WTC11 (cell line): ENCODE measurements at regions not wholly inside any gene's neighbourhood (a gene's known extent, or its start where the extent isn't known, plus 50 kb on each side); places are given as distances from the start of the nearest gene placed in this dataset.

Experiments used
- ATAC-seq: fragments of 200-7000 bp; cut with Tn5 transposase; 2 replicates; pipeline ENCODE4 v1.10.0; 2021; ENCODE audit warnings: mild to moderate bottlenecking, moderate library complexity
- CTCF ChIA-PET: fragments of 300-600 bp; sonication (Branson Sonifier 250); formaldehyde crosslinking; loops from one replicate; lab custom pipeline; 2021; ENCODE audit warnings: antibody characterized with exemption; lab: Charles Lee
- POLR2A ChIA-PET: fragments of 350-600 bp; sonication (Branson Sonifier 250); formaldehyde crosslinking; loops from one replicate; lab custom pipeline; 2021; ENCODE audit warnings: antibody characterized with exemption; lab: Charles Lee
- DNase-seq: peaks from one replicate; pipeline ENCODE4 v3.0.0; 2021; ENCODE audit warnings: low spot score
- H3K27ac Mint-ChIP-seq: 2 replicates; pipeline ENCODE4 v1.8.0; 2021; ENCODE audit warnings: mixed read lengths
- H3K27me3 Mint-ChIP-seq: 2 replicates; pipeline ENCODE4 v1.8.0; 2021; ENCODE audit warnings: low read depth, mild to moderate bottlenecking, moderate library complexity, mixed read lengths
- H3K36me3 Mint-ChIP-seq: 2 replicates; pipeline ENCODE4 v1.8.0; 2021; ENCODE audit warnings: mixed read lengths
- H3K4me1 Mint-ChIP-seq: 2 replicates; pipeline ENCODE4 v1.8.0; 2022; ENCODE audit warnings: mixed read lengths
- H3K4me3 Mint-ChIP-seq: 2 replicates; pipeline ENCODE4 v1.8.0; 2021; ENCODE audit warnings: mild to moderate bottlenecking, moderate library complexity, mixed read lengths
- H3K9me3 Mint-ChIP-seq: 2 replicates; pipeline ENCODE4 v1.8.0; 2021; ENCODE audit warnings: mixed read lengths
- AR ChIP-seq: fragments of 250-450 bp; sonication (Bioruptor Pico); IDR thresholded peaks from 2 replicates; pipeline ENCODE4 v1.9.0; 2021; ENCODE audit warnings: mild to moderate bottlenecking
- FOXJ3 ChIP-seq: sonication (generic); formaldehyde crosslinking; IDR thresholded peaks from 2 replicates; pipeline ENCODE4 v1.9.0; 2021; ENCODE audit warnings: missing genetic modification reagents, mild to moderate bottlenecking, borderline replicate concordance
- FOXP1 ChIP-seq: sonication (generic); formaldehyde crosslinking; IDR thresholded peaks from 2 replicates; pipeline ENCODE4 v1.8.0; 2022; ENCODE audit warnings: missing genetic modification reagents, mild to moderate bottlenecking, moderate library complexity, borderline replicate concordance
- GRHL2 ChIP-seq: fragments of 250-450 bp; sonication (Bioruptor Pico); IDR thresholded peaks from 2 replicates; pipeline ENCODE4 v1.8.0; 2022; ENCODE audit warnings: mild to moderate bottlenecking, moderate library complexity; ENCODE audit not compliant: insufficient replicate concordance, severe bottlenecking
- IRF2 ChIP-seq: sonication (generic); formaldehyde crosslinking; IDR thresholded peaks from 2 replicates; pipeline ENCODE4 v1.8.0; 2022; ENCODE audit warnings: low read depth, missing genetic modification reagents, borderline replicate concordance
- NFATC4 ChIP-seq: fragments of 250-450 bp; sonication (Bioruptor Pico); IDR thresholded peaks from 2 replicates; pipeline ENCODE4 v1.9.0; 2021; ENCODE audit warnings: mild to moderate bottlenecking
- PRRX2 ChIP-seq: fragments of 250-450 bp; sonication (Bioruptor Pico); IDR thresholded peaks from 2 replicates; pipeline ENCODE4 v1.8.0; 2021; ENCODE audit warnings: mild to moderate bottlenecking
- SOX15 ChIP-seq: fragments of 250-450 bp; sonication (Bioruptor Pico); IDR thresholded peaks from 2 replicates; pipeline ENCODE4 v1.9.0; 2021; ENCODE audit warnings: mild to moderate bottlenecking
- SP1 ChIP-seq: sonication (generic); formaldehyde crosslinking; conservative IDR thresholded peaks from 2 replicates; pipeline ENCODE4 v1.8.1; 2022; ENCODE audit warnings: missing genetic modification reagents
- TCF7 ChIP-seq: sonication (generic); formaldehyde crosslinking; IDR thresholded peaks from 2 replicates; pipeline ENCODE4 v1.8.0; 2022; ENCODE audit warnings: mild to moderate bottlenecking, low read depth, missing genetic modification reagents, moderate library complexity
- ZMAT4 ChIP-seq: fragments of 250-450 bp; sonication (Bioruptor Pico); IDR thresholded peaks from 2 replicates; pipeline ENCODE4 v1.9.0; 2021; ENCODE audit warnings: mild to moderate bottlenecking
- ZNF512 ChIP-seq: sonication (generic); formaldehyde crosslinking; IDR thresholded peaks from 2 replicates; pipeline ENCODE4 v1.8.1; 2022; ENCODE audit warnings: missing genetic modification reagents, borderline replicate concordance
- TF ChIP-seq, protein P1 (sequence below): sonication (generic); formaldehyde crosslinking; IDR thresholded peaks from 2 replicates; pipeline ENCODE4 v1.8.0; 2022; ENCODE audit warnings: mild to moderate bottlenecking, missing genetic modification reagents
- TF ChIP-seq, protein P2 (sequence below): sonication (generic); formaldehyde crosslinking; IDR thresholded peaks from 2 replicates; pipeline ENCODE4 v1.8.1; 2023; ENCODE audit warnings: mild to moderate bottlenecking, moderate library complexity, missing genetic modification reagents
- TF ChIP-seq, protein P3 (sequence below): fragments of 250-450 bp; sonication (Bioruptor Pico); conservative IDR thresholded peaks from 2 replicates; pipeline ENCODE4 v1.9.0; 2021; ENCODE audit warnings: mild to moderate bottlenecking

DNA sequence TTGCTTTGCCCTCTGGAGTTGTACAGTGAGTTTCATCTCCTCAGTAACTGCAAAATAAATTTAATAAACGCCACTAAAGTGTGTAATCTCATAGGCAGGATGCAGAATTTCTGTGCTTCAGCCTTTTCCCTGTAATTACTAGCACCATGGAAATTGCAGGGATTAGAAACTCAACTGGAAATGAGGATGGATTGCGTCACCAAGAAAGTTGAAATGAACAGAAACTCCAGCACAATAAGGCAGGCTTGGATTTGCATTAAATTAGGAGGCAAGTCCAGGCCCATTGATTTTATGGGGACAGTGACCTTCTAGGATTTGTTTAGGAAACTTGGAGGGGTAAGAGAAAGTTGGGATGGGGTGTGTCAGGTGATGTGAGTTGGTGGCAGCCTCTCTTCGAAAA, 197.5 kb downstream of the PTPRU start:
- Mint-ChIP-seq H3K36me3 (peaks cover 15% of the 10 kb centered on the region), H3K27me3 (peaks cover 3% of the 10 kb centered on the region; the same call in 1 of the 2 replicates)
- CTCF ChIA-PET: no interaction called here

DNA sequence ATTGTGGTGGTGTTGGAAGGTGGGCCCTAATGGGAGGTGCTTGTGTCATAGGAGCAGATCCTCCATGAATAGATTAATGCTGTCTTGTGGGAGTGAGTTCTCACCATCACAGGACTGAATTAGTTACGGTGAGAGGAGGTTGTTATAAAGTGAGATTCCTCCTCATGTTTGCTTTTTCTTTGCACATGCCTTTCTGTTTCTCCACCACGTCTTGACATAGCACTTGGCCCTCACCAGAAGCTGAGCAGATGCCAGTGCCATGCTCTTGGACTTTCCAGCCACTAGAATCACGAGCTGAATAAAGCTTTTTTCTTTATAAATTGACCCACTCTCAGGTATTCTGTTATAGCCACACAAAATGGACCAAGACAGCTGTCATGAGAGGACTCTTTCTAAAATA, 194.8 kb downstream of the PTPRU start:
- no peak for TF ChIP-seq TCF7
- TF ChIP-seq NFATC4: no peak
- TF ChIP-seq, protein P1, sequence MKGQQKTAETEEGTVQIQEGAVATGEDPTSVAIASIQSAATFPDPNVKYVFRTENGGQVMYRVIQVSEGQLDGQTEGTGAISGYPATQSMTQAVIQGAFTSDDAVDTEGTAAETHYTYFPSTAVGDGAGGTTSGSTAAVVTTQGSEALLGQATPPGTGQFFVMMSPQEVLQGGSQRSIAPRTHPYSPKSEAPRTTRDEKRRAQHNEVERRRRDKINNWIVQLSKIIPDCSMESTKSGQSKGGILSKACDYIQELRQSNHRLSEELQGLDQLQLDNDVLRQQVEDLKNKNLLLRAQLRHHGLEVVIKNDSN: no peak
- TF ChIP-seq IRF2 (CRISPR knock-in tag): no peak
- H3K4me3 Mint-ChIP-seq: no peak overlapping the region
- H3K36me3 Mint-ChIP-seq: peaks cover 15% of the 10 kb centered on the region
- peaks cover 3% of the 10 kb centered on the region; the same call in 1 of the 2 replicates for H3K27me3 Mint-ChIP-seq
- DNase-seq: no peak
- no peak for ATAC-seq
- ChIA-PET CTCF (no interaction called here), POLR2A (no interaction called here)
- H3K4me1 Mint-ChIP-seq: no peaks in the 10 kb centered on the region
- no peak overlapping the region for H3K27ac Mint-ChIP-seq
- H3K9me3 Mint-ChIP-seq: peaks cover 39% of the 10 kb centered on the region

More for the DNA sequence above, 197.5 kb downstream of the PTPRU start:
- DNase-seq (no peak), ATAC-seq (no peak)
- Mint-ChIP-seq H3K27ac (no peak overlapping the region), H3K4me3 (no peak overlapping the region), H3K4me1 (peaks cover 10% of the 10 kb centered on the region), H3K9me3 (peaks cover 31% of the 10 kb centered on the region)
- TF ChIP-seq FOXJ3 (no peak), NFATC4 (no peak), PRRX2 (CRISPR knock-in tag) (no peak)
- TF ChIP-seq, protein P2, sequence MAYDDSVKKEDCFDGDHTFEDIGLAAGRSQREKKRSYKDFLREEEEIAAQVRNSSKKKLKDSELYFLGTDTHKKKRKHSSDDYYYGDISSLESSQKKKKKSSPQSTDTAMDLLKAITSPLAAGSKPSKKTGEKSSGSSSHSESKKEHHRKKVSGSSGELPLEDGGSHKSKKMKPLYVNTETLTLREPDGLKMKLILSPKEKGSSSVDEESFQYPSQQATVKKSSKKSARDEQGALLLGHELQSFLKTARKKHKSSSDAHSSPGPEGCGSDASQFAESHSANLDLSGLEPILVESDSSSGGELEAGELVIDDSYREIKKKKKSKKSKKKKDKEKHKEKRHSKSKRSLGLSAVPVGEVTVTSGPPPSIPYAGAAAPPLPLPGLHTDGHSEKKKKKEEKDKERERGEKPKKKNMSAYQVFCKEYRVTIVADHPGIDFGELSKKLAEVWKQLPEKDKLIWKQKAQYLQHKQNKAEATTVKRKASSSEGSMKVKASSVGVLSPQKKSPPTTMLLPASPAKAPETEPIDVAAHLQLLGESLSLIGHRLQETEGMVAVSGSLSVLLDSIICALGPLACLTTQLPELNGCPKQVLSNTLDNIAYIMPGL: no peak
- POLR2A ChIA-PET: no interaction called here

DNA sequence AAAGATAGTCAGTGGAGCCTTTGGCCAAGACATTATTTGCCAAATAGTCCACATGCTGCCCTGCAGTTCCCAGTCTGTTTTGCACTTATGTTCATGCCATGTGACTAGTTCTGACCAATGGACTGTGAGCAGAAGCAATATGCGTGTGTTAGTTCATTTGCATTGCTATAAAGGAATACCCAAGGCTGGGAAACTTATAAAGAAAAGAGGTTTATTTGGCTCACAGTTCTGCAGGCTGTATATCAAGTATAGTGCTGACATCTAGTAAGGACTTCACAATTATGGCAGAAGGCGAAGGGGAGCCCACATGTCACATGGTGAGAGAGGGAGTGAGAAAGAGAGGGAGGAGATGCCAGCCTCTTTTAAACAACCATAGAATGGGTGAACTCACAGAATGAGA, 193.3 kb downstream of the PTPRU start:
- ChIA-PET CTCF (no interaction called here), POLR2A (no interaction called here)
- Mint-ChIP-seq H3K27me3 (peaks cover 3% of the 10 kb centered on the region; the same call in 1 of the 2 replicates), H3K9me3 (peaks cover 39% of the 10 kb centered on the region), H3K4me1 (0 out of 2 replicates have a peak, but pooled peaks cover 1% of the 10 kb centered on the region), H3K4me3 (no peak overlapping the region), H3K27ac (no peak overlapping the region), H3K36me3 (peaks cover 15% of the 10 kb centered on the region)
- no peak for DNase-seq
- no peak for ATAC-seq
- TF ChIP-seq SOX15 (CRISPR knock-in tag) (no peak), SP1 (no peak)

DNA sequence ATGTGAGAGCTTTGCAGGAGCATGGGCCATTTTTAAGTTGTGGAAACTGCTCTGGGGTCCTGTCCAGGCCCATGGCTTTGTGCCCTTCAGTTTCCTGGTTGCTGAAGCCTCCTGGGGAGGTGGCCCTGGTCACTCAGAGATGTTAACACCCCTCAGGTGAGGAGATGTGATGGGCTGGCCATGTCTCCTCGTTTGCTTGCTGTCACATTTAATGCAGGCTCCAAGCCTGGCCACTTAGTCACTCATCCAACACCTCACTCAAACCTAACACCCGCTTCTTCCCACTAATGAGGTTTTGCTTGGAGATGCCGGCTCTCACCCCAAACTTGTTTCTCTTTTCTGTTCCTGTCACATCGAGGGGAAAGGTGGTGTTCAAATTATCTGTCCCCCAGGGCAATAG, 192.7 kb downstream of the PTPRU start:
- Mint-ChIP-seq H3K36me3 (peaks cover 15% of the 10 kb centered on the region), H3K9me3 (peaks cover 39% of the 10 kb centered on the region), H3K4me1 (peaks cover 5% of the 10 kb centered on the region; the same call in 1 of the 2 replicates), H3K27ac (no peak overlapping the region)
- no peak for DNase-seq
- CTCF ChIA-PET: no interaction called here
- TF ChIP-seq AR (CRISPR knock-in tag) (no peak), ZNF512 (CRISPR knock-in tag) (no peak), FOXP1 (CRISPR knock-in tag) (no peak), GRHL2 (CRISPR knock-in tag) (no peak), ZMAT4 (CRISPR knock-in tag) (no peak)
- TF ChIP-seq, protein P3, sequence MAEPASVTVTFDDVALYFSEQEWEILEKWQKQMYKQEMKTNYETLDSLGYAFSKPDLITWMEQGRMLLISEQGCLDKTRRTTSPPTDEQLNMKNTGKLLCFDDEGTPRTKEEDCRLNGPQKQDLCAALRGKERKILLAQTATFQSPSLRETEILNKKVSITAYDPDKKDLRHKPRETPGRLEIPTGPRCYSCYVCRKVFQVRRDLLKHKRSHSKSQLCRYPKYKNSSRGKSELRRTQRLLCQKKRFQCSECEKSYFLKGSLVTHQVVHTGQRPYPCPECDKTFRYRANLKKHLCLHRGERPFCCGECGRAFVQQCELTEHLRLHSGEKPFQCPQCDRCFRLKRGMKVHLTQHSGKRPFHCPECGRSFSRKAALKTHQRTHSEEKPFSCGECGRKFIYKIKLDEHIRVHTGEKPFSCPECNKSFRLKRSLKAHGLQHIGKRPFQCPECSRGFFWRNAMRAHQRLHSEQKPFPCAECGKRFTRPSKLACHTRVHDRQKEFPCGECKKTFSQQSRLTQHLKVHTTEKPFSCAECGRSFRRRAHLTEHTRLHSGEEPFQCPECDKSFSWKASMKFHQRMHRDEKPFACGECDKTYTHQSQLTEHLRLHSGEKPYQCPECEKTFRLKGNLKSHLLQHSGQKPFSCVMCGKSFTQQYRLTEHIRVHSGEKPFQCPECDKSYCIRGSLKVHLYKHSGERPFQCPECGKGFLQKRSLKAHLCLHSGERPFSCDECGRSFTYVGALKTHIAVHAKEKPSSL (CRISPR knock-in tag): no peak
- TF ChIP-seq, all 79 proteins: peak for 0
- POLR2A ChIA-PET: no interaction called here
- H3K4me3 Mint-ChIP-seq: no peak overlapping the region
- H3K27me3 Mint-ChIP-seq: peaks cover 3% of the 10 kb centered on the region; the same call in 1 of the 2 replicates
- no peak for ATAC-seq
